ENCODE measurements at regions not wholly inside any gene's neighbourhood (a gene's known extent, or its start where the extent isn't known, plus 50 kb on each side); places are given as distances from the start of the nearest gene placed in this dataset.
"Not testable (repeated sequence)": the region's sequence is repeated elsewhere in the genome, so short reads cannot be mapped to it uniquely, and the experiment has no call there.

GRCh38 chr10:121145802-121146395 is 294.7 kb downstream of the WDR11 start:
- not testable (repeated sequence) for DNase-seq

- no peak for DNase-seq
Measured at GRCh38 chr10:121148921-121149320, 297.8 kb downstream of the WDR11 start.

GRCh38 chr10:121152033-121152432 is 300.9 kb downstream of the WDR11 start:
- no peak for DNase-seq

GRCh38 chr10:121152935-121153334 is 301.8 kb downstream of the WDR11 start:
- DNase-seq, result no peak

GRCh38 chr10:121154310-121154709 is 303.1 kb downstream of the WDR11 start:
- no peak for DNase-seq

- no peak for DNase-seq
Measured at GRCh38 chr10:121154846-121155245, 303.7 kb downstream of the WDR11 start.

- DNase-seq, result no peak
Measured at GRCh38 chr10:121155742-121156474, 304.7 kb downstream of the WDR11 start.

GRCh38 chr10:121157998-121158397 is 306.8 kb downstream of the WDR11 start:
- no peak for DNase-seq

- no peak for DNase-seq
Measured at GRCh38 chr10:121158988-121159579, 307.9 kb downstream of the WDR11 start.

GRCh38 chr10:121159670-121160069 is 308.5 kb downstream of the WDR11 start:
- DNase-seq, result no peak

GRCh38 chr10:121165276-121165675 is 314.1 kb downstream of the WDR11 start:
- no peak for DNase-seq

- DNase-seq, result no peak
Measured at GRCh38 chr10:121167534-121168243, 316.5 kb downstream of the WDR11 start.

GRCh38 chr10:121168545-121169216 is 317.5 kb downstream of the WDR11 start:
- no peak for DNase-seq

- no peak for DNase-seq
Measured at GRCh38 chr10:121169406-121169805, 318.2 kb downstream of the WDR11 start.

- no peak for DNase-seq
Measured at GRCh38 chr10:121171825-121172787, 320.9 kb downstream of the WDR11 start.

GRCh38 chr10:121179006-121179405 is 327.8 kb downstream of the WDR11 start:
- no peak for DNase-seq

GRCh38 chr10:121182219-121182618 is 331.1 kb downstream of the WDR11 start:
- no peak for DNase-seq

GRCh38 chr10:121183236-121183635 is 332.1 kb downstream of the WDR11 start:
- no peak for DNase-seq

- no peak for DNase-seq
Measured at GRCh38 chr10:121183707-121184106, 332.5 kb downstream of the WDR11 start.

- DNase-seq, result no peak
Measured at GRCh38 chr10:121185816-121186455, 334.8 kb downstream of the WDR11 start.

GRCh38 chr10:121187391-121187790 is 336.2 kb downstream of the WDR11 start:
- no peak for DNase-seq

All from stimulated activated CD4-positive, alpha-beta T cell treated with anti-CD3 and anti-CD28 coated beads, Interleukin-4, amount 100 ng/mL, for 1 hour (primary cell).